ENCODE measurements at regions not wholly inside any gene's neighbourhood (a gene's known extent, or its start where the extent isn't known, plus 50 kb on each side); places are given as distances from the start of the nearest gene placed in this dataset.
"Not testable (repeated sequence)": the region's sequence is repeated elsewhere in the genome, so short reads cannot be mapped to it uniquely, and the experiment has no call there.

DNA sequence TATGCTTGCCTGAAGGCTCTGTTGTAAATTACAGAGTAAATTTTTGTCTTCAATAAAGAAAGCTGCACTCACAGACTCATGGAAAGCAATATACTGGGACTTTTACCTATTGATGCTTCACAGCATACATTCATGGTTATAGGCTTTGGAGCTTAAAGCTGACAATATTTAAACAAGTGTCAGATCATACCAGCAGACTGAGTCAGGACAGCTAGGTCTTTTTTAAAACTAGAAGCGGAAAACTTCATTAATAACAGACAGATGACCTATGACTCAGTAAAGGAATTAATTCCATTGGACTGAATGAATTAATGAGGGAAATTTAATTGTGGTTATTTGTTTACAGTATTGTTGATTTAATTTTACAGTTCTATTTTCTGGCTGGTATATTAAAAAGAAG is 165.8 kb upstream of the DGKB start:
- no peaks in the 10 kb centered on the region for H3K27me3 ChIP-seq (ENCODE audit: control insufficient read depth in 4 of 4, insufficient read depth in 4 of 4, low read length in 3 of 4)
- no peaks in the 10 kb centered on the region for H3K9me3 ChIP-seq (ENCODE audit: control insufficient read depth in 4 of 4, low read length in 3 of 4)
- H3K4me1 ChIP-seq (ENCODE audit: control insufficient read depth in 4 of 4, insufficient read depth in 4 of 4, low read length in 3 of 4), result no peaks in the 10 kb centered on the region
- no peak for DNase-seq (ENCODE audit: low spot score)
- TF ChIP-seq HNF4G (IDR thresholded peaks at IDR 0.05) (no peak), SP1 (IDR thresholded peaks at IDR 0.05) (no peak)
- no peaks in the 10 kb centered on the region for H3K36me3 ChIP-seq (ENCODE audit: control insufficient read depth in 4 of 4, insufficient read depth in 3 of 4, low read depth in 1 of 4, low read length in 3 of 4)
- no peak overlapping the region for H3K9ac ChIP-seq (ENCODE audit: low read depth in 1 of 2, low read length in 2 of 2)
- H3K27ac ChIP-seq (ENCODE audit: low read depth in 1 of 2, low read length in 2 of 2), result no peak overlapping the region
- H3K4me3 ChIP-seq (ENCODE audit: low read depth in 1 of 3, low read length in 3 of 3), result no peak overlapping the region
- 94% methylated on average over 1 of the region's 1 CpG for WGBS

DNA sequence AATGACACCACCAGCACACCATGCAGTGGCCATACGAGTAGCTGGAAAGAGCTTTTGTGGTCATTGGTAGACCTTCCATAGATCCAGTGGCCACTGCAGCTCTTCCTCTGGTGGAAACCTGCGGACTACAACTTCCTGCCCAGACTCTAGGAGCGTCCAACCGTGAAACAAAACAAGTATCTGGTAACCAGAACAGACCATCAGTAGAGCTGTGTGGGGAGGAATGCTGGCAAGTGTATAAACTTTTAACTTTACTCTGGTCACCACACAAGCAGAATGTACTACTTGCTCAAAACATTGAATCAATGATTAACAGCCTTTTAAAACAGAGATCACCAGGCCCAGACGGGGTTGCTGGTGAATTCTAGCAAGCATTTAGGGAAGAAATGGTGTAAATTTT is 154.7 kb upstream of the DGKB start:
- H3K4me1 ChIP-seq (ENCODE audit: control insufficient read depth in 4 of 4, insufficient read depth in 4 of 4, low read length in 3 of 4), result no peaks in the 10 kb centered on the region
- DNase-seq (ENCODE audit: low spot score), result no peak
- H3K36me3 ChIP-seq (ENCODE audit: control insufficient read depth in 4 of 4, insufficient read depth in 3 of 4, low read depth in 1 of 4, low read length in 3 of 4), result no peaks in the 10 kb centered on the region
- H3K27ac ChIP-seq (ENCODE audit: low read depth in 1 of 2, low read length in 2 of 2), result no peak overlapping the region
- TF ChIP-seq, protein P1, sequence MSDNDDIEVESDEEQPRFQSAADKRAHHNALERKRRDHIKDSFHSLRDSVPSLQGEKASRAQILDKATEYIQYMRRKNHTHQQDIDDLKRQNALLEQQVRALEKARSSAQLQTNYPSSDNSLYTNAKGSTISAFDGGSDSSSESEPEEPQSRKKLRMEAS (IDR thresholded peaks at IDR 0.05), result no peak
- TF ChIP-seq, protein P2, sequence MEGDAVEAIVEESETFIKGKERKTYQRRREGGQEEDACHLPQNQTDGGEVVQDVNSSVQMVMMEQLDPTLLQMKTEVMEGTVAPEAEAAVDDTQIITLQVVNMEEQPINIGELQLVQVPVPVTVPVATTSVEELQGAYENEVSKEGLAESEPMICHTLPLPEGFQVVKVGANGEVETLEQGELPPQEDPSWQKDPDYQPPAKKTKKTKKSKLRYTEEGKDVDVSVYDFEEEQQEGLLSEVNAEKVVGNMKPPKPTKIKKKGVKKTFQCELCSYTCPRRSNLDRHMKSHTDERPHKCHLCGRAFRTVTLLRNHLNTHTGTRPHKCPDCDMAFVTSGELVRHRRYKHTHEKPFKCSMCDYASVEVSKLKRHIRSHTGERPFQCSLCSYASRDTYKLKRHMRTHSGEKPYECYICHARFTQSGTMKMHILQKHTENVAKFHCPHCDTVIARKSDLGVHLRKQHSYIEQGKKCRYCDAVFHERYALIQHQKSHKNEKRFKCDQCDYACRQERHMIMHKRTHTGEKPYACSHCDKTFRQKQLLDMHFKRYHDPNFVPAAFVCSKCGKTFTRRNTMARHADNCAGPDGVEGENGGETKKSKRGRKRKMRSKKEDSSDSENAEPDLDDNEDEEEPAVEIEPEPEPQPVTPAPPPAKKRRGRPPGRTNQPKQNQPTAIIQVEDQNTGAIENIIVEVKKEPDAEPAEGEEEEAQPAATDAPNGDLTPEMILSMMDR (IDR thresholded peaks at IDR 0.05; ENCODE audit: low read depth, low read length, missing input control), result no peak
- TF ChIP-seq, protein P3, sequence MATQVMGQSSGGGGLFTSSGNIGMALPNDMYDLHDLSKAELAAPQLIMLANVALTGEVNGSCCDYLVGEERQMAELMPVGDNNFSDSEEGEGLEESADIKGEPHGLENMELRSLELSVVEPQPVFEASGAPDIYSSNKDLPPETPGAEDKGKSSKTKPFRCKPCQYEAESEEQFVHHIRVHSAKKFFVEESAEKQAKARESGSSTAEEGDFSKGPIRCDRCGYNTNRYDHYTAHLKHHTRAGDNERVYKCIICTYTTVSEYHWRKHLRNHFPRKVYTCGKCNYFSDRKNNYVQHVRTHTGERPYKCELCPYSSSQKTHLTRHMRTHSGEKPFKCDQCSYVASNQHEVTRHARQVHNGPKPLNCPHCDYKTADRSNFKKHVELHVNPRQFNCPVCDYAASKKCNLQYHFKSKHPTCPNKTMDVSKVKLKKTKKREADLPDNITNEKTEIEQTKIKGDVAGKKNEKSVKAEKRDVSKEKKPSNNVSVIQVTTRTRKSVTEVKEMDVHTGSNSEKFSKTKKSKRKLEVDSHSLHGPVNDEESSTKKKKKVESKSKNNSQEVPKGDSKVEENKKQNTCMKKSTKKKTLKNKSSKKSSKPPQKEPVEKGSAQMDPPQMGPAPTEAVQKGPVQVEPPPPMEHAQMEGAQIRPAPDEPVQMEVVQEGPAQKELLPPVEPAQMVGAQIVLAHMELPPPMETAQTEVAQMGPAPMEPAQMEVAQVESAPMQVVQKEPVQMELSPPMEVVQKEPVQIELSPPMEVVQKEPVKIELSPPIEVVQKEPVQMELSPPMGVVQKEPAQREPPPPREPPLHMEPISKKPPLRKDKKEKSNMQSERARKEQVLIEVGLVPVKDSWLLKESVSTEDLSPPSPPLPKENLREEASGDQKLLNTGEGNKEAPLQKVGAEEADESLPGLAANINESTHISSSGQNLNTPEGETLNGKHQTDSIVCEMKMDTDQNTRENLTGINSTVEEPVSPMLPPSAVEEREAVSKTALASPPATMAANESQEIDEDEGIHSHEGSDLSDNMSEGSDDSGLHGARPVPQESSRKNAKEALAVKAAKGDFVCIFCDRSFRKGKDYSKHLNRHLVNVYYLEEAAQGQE (IDR thresholded peaks at IDR 0.05), result no peak
- TF ChIP-seq JUND (IDR thresholded peaks at IDR 0.05) (no peak), SP1 (IDR thresholded peaks at IDR 0.05) (no peak), HNF4G (IDR thresholded peaks at IDR 0.05) (no peak)
- no peak overlapping the region for H3K9ac ChIP-seq (ENCODE audit: low read depth in 1 of 2, low read length in 2 of 2)
- H3K27me3 ChIP-seq (ENCODE audit: control insufficient read depth in 4 of 4, insufficient read depth in 4 of 4, low read length in 3 of 4), result no peaks in the 10 kb centered on the region
- no peaks in the 10 kb centered on the region for H3K9me3 ChIP-seq (ENCODE audit: control insufficient read depth in 4 of 4, low read length in 3 of 4)
- H3K4me3 ChIP-seq (ENCODE audit: low read depth in 1 of 3, low read length in 3 of 3), result no peak overlapping the region
- WGBS, result 77% methylated on average over 5 of the region's 5 CpGs

DNA sequence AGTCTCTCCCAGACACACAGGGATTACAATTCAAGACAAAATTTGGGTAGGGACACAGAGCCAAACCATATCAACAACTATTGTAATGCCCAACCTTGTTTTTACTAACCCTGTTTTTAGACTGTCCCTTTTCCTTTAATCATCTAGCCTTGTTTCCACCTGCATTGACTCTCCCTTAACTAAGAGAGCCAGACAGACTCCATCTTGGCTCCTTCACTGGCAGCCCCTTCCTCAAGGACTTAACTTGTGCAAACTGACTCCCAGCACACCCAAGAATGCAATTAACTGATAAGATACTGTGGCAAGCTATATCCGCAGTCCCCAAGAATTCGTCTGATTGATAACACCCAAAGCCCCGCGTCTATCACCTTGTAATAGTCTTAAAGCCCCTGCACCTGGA is 151.8 kb upstream of the DGKB start:
- not testable (repeated sequence) for H3K9me3 ChIP-seq (ENCODE audit: control insufficient read depth in 4 of 4, low read length in 3 of 4); H3K27me3 ChIP-seq (ENCODE audit: control insufficient read depth in 4 of 4, insufficient read depth in 4 of 4, low read length in 3 of 4); H3K27ac ChIP-seq (ENCODE audit: low read depth in 1 of 2, low read length in 2 of 2); H3K36me3 ChIP-seq (ENCODE audit: control insufficient read depth in 4 of 4, insufficient read depth in 3 of 4, low read depth in 1 of 4, low read length in 3 of 4); DNase-seq (ENCODE audit: low spot score); H3K9ac ChIP-seq (ENCODE audit: low read depth in 1 of 2, low read length in 2 of 2); H3K4me3 ChIP-seq (ENCODE audit: low read depth in 1 of 3, low read length in 3 of 3); H3K4me1 ChIP-seq (ENCODE audit: control insufficient read depth in 4 of 4, insufficient read depth in 4 of 4, low read length in 3 of 4)
- 54% methylated on average over 4 of the region's 4 CpGs for WGBS

DNA sequence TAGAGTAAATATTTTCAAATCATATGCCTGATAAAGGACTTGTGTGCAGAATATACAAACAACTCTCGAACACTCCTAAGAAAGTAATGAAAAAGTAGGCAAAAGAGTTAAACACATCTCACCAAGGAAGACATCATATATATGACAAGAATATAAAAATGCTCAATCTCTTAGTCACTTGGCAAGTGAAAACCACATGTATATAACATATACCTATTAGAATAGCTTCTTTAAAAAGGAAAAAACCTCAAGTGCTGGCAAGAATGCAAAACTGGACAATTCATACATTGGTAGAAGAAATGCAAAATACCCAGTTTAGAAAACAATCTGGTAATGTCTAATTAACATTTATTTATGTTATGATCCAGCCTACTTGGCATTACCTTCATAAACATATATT is 146.6 kb upstream of the DGKB start:
- DNase-seq (ENCODE audit: low spot score), result no peak
- Histone ChIP-seq H3K9me3 (ENCODE audit: control insufficient read depth in 4 of 4, low read length in 3 of 4) (no peaks in the 10 kb centered on the region), H3K27me3 (ENCODE audit: control insufficient read depth in 4 of 4, insufficient read depth in 4 of 4, low read length in 3 of 4) (no peaks in the 10 kb centered on the region), H3K9ac (ENCODE audit: low read depth in 1 of 2, low read length in 2 of 2) (no peak overlapping the region), H3K4me3 (ENCODE audit: low read depth in 1 of 3, low read length in 3 of 3) (no peak overlapping the region), H3K27ac (ENCODE audit: low read depth in 1 of 2, low read length in 2 of 2) (no peak overlapping the region), H3K36me3 (ENCODE audit: control insufficient read depth in 4 of 4, insufficient read depth in 3 of 4, low read depth in 1 of 4, low read length in 3 of 4) (no peaks in the 10 kb centered on the region), H3K4me1 (ENCODE audit: control insufficient read depth in 4 of 4, insufficient read depth in 4 of 4, low read length in 3 of 4) (peaks cover 0 to 3% (median 0%) of the 10 kb centered on the region in 4 donors)
- TF ChIP-seq, protein P1 (IDR thresholded peaks at IDR 0.05), result no peak
- TF ChIP-seq EGR1 (IDR thresholded peaks at IDR 0.05; ENCODE audit: low read depth in 2 of 2), result no peak
- TF ChIP-seq HNF4A (conservative IDR thresholded peaks at IDR 0.05), result no peak
- no peak for TF ChIP-seq YY1 (IDR thresholded peaks at IDR 0.05)
- TF ChIP-seq TAF1 (conservative IDR thresholded peaks at IDR 0.05), result no peak
- TF ChIP-seq, protein P4, sequence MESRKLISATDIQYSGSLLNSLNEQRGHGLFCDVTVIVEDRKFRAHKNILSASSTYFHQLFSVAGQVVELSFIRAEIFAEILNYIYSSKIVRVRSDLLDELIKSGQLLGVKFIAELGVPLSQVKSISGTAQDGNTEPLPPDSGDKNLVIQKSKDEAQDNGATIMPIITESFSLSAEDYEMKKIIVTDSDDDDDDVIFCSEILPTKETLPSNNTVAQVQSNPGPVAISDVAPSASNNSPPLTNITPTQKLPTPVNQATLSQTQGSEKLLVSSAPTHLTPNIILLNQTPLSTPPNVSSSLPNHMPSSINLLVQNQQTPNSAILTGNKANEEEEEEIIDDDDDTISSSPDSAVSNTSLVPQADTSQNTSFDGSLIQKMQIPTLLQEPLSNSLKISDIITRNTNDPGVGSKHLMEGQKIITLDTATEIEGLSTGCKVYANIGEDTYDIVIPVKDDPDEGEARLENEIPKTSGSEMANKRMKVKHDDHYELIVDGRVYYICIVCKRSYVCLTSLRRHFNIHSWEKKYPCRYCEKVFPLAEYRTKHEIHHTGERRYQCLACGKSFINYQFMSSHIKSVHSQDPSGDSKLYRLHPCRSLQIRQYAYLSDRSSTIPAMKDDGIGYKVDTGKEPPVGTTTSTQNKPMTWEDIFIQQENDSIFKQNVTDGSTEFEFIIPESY (IDR thresholded peaks at IDR 0.05), result no peak
- 90% methylated on average over 1 of the region's 1 CpG for WGBS
